GM23338 (cell line): ENCODE measurements at regions not wholly inside any gene's neighbourhood (a gene's known extent, or its start where the extent isn't known, plus 50 kb on each side); places are given as distances from the start of the nearest gene placed in this dataset.

ENCODE experiments used
- ATAC-seq: fragments of 200-7000 bp; cut with Tn5 transposase; 3 replicates; pipeline ENCODE4 v1.9.1; 2020
- DNase-seq: peaks from one replicate; pipeline ENCODE4 v3.0.0-alpha.2; 2015; ENCODE audit warnings: low spot score
- H2AFZ ChIP-seq: fragments of 200-600 bp; sonication (generic); 2 replicates; pipeline ENCODE4 v1.8.0; 2016; ENCODE audit warnings: antibody characterized with exemption, mild to moderate bottlenecking, moderate library complexity
- H3F3A ChIP-seq: fragments of 200-600 bp; sonication (generic); replicated peaks from 2 replicates; pipeline ENCODE4 v1.8.0; 2017; ENCODE audit warnings: antibody characterized with exemption, mixed run types, low read depth
- H3K27ac ChIP-seq: fragments of 200-600 bp; sonication (generic); 2 replicates; pipeline ENCODE4 v1.6.1; 2016; ENCODE audit warnings: low read depth
- H3K27me3 ChIP-seq: fragments of 200-600 bp; sonication (generic); 2 replicates; pipeline ENCODE4 v1.8.0; 2016; ENCODE audit warnings: mild to moderate bottlenecking, mixed run types, moderate library complexity; ENCODE audit not compliant: insufficient read depth
- H3K36me3 ChIP-seq: fragments of 200-600 bp; sonication (generic); 2 replicates; pipeline ENCODE4 v1.8.0; 2016; ENCODE audit warnings: mild to moderate bottlenecking; ENCODE audit not compliant: insufficient read depth
- H3K4me1 ChIP-seq: fragments of 200-600 bp; sonication (generic); 2 replicates; pipeline ENCODE4 v1.8.0; 2016; ENCODE audit warnings: mild to moderate bottlenecking, moderate library complexity; ENCODE audit not compliant: insufficient read depth
- H3K4me2 ChIP-seq: fragments of 200-600 bp; sonication (generic); 2 replicates; pipeline ENCODE4 v1.7.1; 2017; ENCODE audit warnings: mixed run types
- H3K4me3 ChIP-seq: fragments of 200-600 bp; sonication (generic); 2 replicates; pipeline ENCODE4 v1.6.1; 2016; ENCODE audit warnings: mixed run types
- H3K79me2 ChIP-seq: fragments of 200-600 bp; sonication (generic); replicated peaks from 2 replicates; pipeline ENCODE4 v1.8.0; 2017; ENCODE audit warnings: mild to moderate bottlenecking; ENCODE audit not compliant: insufficient read depth
- H3K9me2 ChIP-seq: fragments of 200-600 bp; sonication (generic); 2 replicates; pipeline ENCODE4 v1.8.0; 2017; ENCODE audit not compliant: insufficient read depth
- H4K20me1 ChIP-seq: fragments of 200-600 bp; sonication (generic); replicated peaks from 2 replicates; pipeline ENCODE4 v1.8.0; 2017; ENCODE audit warnings: mild to moderate bottlenecking; ENCODE audit not compliant: insufficient read depth
- H3K27ac Mint-ChIP-seq: 2 replicates; pipeline ENCODE4 v1.8.0; 2020; ENCODE audit warnings: inconsistent platforms, mild to moderate bottlenecking, moderate library complexity, mixed read lengths
- H3K27me3 Mint-ChIP-seq: 3 replicates; pipeline ENCODE4 v1.8.0; 2022; ENCODE audit warnings: low read depth, mild to moderate bottlenecking, moderate library complexity, mixed read lengths, inconsistent platforms; ENCODE audit not compliant: insufficient read depth, poor library complexity
- H3K36me3 Mint-ChIP-seq: 3 replicates; pipeline ENCODE4 v1.8.0; 2021; ENCODE audit warnings: low read depth, mild to moderate bottlenecking, inconsistent platforms, moderate library complexity, mixed read lengths
- H3K4me1 Mint-ChIP-seq: 3 replicates; pipeline ENCODE4 v1.8.0; 2020; ENCODE audit warnings: mild to moderate bottlenecking, inconsistent platforms, mixed read lengths
- H3K4me3 Mint-ChIP-seq: 3 replicates; pipeline ENCODE4 v1.8.0; 2021; ENCODE audit warnings: moderate library complexity, mild to moderate bottlenecking, inconsistent platforms, mixed read lengths
- H3K9me3 Mint-ChIP-seq: 3 replicates; pipeline ENCODE4 v1.8.0; 2020; ENCODE audit warnings: moderate library complexity, mild to moderate bottlenecking, inconsistent platforms, mixed read lengths
- CREB1 ChIP-seq: fragments of 250-450 bp; sonication (Bioruptor Pico); IDR thresholded peaks from 2 replicates; pipeline ENCODE4 v1.5.0; 2020; ENCODE audit warnings: low read depth, mild to moderate bottlenecking, moderate library complexity
- EZH2 ChIP-seq: fragments of 200-600 bp; sonication (generic); IDR thresholded peaks from one replicate; pipeline ENCODE4 v1.8.0; 2017; ENCODE audit warnings: antibody characterized with exemption, mild to moderate bottlenecking, low read depth; ENCODE audit not compliant: unreplicated experiment
- EZH2phosphoT487 ChIP-seq: fragments of 200-600 bp; sonication (generic); IDR thresholded peaks from one replicate; pipeline ENCODE4 v1.8.1; 2018; ENCODE audit warnings: antibody characterized with exemption; ENCODE audit not compliant: unreplicated experiment
- JUNB ChIP-seq: IDR thresholded peaks from one replicate; pipeline ENCODE4 v1.6.1; 2016; ENCODE audit warnings: antibody characterized with exemption; ENCODE audit not compliant: unreplicated experiment
- NANOG ChIP-seq: IDR thresholded peaks from 2 replicates; pipeline ENCODE4 v1.6.1; 2016; ENCODE audit warnings: antibody characterized with exemption, borderline replicate concordance
- POLR2AphosphoS5 ChIP-seq: IDR thresholded peaks from 2 replicates; pipeline ENCODE4 v1.6.1; 2016; ENCODE audit warnings: antibody characterized with exemption, low read depth
- STAT1 ChIP-seq: IDR thresholded peaks from one replicate; pipeline ENCODE4 v1.6.1; 2016; ENCODE audit warnings: antibody characterized with exemption; ENCODE audit not compliant: unreplicated experiment
- ZNF331 ChIP-seq: fragments of 250-450 bp; sonication (Bioruptor Pico); IDR thresholded peaks from 2 replicates; pipeline ENCODE4 v1.5.0; 2020; ENCODE audit warnings: low read depth, mild to moderate bottlenecking, moderate library complexity
- TF ChIP-seq, protein P1 (sequence below): IDR thresholded peaks from 2 replicates; pipeline ENCODE4 v1.6.1; 2016; ENCODE audit warnings: antibody characterized with exemption

DNA sequence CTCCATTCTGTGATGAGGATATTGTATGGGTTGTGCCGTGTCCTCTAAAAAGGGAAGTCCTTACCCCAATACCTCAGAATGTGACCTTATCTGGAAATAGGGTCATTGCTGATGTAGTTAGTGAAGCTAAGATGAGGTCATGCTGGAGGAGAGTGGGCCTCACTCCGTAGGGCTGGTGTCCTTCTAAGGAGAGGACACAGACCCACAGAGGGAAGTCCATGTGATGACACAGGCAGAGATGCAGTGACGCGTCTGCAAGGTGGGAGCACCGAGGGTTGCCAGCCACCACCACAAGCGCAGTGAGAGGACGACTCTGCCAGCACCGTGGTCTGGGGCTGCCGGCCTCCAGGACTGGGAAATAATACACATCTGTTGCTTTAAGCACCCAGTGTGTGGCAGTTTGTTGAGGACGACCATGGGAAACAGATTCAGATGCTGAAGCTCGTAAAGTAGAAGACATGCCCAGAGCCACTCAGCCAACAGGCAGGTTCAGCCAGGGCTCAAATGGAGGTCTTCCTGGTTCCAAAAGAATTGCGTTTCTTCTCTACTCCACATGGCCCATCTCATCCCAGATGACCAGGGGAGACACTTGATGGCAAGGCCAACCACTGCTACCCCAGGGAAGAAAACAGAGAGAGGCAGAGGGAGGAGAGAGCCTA is 59.2 kb upstream of the DUSP22 start:
- Histone ChIP-seq H3K27ac (no peak overlapping the region), H3K27me3 (no peaks in the 10 kb centered on the region), H4K20me1 (no peaks in the 10 kb centered on the region), H3K9me2 (no peaks in the 10 kb centered on the region), H3K4me2 (no peak overlapping the region), H3K79me2 (no peaks in the 10 kb centered on the region), H2AFZ (no peak overlapping the region), H3K36me3 (no peaks in the 10 kb centered on the region), H3F3A (no peaks in the 10 kb centered on the region), H3K4me3 (no peak overlapping the region), H3K4me1 (peaks cover 8% of the 10 kb centered on the region; the same call in 1 of the 2 replicates)
- Mint-ChIP-seq H3K36me3 (no peaks in the 10 kb centered on the region), H3K4me1 (peaks cover 15% of the 10 kb centered on the region), H3K9me3 (peaks cover 7% of the 10 kb centered on the region; the same call in 2 of the 3 replicates), H3K4me3 (no peak overlapping the region), H3K27ac (no peak overlapping the region), H3K27me3 (no peaks in the 10 kb centered on the region)
- no peak for ATAC-seq
- no peak for TF ChIP-seq POLR2AphosphoS5
- TF ChIP-seq, protein P1, sequence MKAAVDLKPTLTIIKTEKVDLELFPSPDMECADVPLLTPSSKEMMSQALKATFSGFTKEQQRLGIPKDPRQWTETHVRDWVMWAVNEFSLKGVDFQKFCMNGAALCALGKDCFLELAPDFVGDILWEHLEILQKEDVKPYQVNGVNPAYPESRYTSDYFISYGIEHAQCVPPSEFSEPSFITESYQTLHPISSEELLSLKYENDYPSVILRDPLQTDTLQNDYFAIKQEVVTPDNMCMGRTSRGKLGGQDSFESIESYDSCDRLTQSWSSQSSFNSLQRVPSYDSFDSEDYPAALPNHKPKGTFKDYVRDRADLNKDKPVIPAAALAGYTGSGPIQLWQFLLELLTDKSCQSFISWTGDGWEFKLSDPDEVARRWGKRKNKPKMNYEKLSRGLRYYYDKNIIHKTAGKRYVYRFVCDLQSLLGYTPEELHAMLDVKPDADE: no peak
- no peak for TF ChIP-seq ZNF331 (CRISPR knock-in tag)
- TF ChIP-seq JUNB: no peak
- no peak for DNase-seq

DNA sequence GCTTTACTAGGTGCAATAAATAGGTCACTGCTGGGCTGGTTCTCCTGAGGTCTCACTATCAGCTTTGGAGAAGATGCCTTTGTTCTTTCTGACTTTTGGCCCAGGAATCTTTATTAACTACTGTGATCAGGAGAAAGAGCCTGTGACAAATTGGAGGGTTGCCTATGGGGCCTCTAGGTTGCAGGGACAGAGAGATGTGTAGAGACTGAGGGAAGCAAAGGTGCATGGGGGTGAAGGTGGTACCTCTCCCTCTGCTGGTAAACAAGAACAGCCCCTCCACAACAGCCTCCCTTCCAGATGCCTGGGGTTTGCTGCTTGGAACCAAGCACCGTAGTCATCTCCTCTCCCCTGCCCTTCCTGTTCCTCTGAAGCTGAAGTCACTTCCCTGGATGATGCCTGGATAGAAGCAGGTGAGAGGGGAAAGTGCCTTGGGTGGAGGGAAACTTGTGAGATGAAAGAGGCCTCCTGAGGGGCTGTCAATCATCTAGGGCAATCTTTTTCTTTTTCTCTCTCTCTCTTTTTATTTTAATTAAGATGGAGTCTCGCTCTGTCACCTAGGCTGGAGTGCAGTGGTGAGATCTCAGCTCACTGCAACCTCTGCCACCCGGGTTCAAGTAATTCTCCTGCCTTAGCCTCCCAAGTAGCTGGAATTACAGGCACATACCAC is 57.4 kb upstream of the DUSP22 start:
- TF ChIP-seq CREB1 (CRISPR knock-in tag) (no peak), POLR2AphosphoS5 (no peak), STAT1 (no peak), JUNB (no peak), EZH2phosphoT487 (no peak), EZH2 (no peak), NANOG (no peak)
- TF ChIP-seq, protein P1: no peak
- no peaks in the 10 kb centered on the region for H3K9me2 ChIP-seq
- H3K27me3 ChIP-seq: no peaks in the 10 kb centered on the region
- H3K79me2 ChIP-seq: no peaks in the 10 kb centered on the region
- Mint-ChIP-seq H3K36me3 (no peaks in the 10 kb centered on the region), H3K4me3 (no peak overlapping the region), H3K27ac (no peak overlapping the region), H3K9me3 (peaks cover 7% of the 10 kb centered on the region; the same call in 2 of the 3 replicates), H3K27me3 (no peaks in the 10 kb centered on the region), H3K4me1 (peaks cover 15% of the 10 kb centered on the region)
- H4K20me1 ChIP-seq: no peaks in the 10 kb centered on the region
- no peaks in the 10 kb centered on the region for H3F3A ChIP-seq
- H3K4me2 ChIP-seq: no peak overlapping the region
- H3K4me3 ChIP-seq: no peak overlapping the region
- DNase-seq (no peak), ATAC-seq (no peak)
- peaks cover 8% of the 10 kb centered on the region; the same call in 1 of the 2 replicates for H3K4me1 ChIP-seq
- no peak overlapping the region for H2AFZ ChIP-seq
- no peak overlapping the region for H3K27ac ChIP-seq
- no peaks in the 10 kb centered on the region for H3K36me3 ChIP-seq
